Epidermal melanocyte (primary cell): ENCODE measurements at regions not wholly inside any gene's neighbourhood (a gene's known extent, or its start where the extent isn't known, plus 50 kb on each side); places are given as distances from the start of the nearest gene placed in this dataset.
A peak's percentile ranks its signal among the peaks of the same experiment; 100 is the strongest.

Source experiments
- DNase-seq: peaks from one replicate; pipeline ENCODE4 v3.0.0; 2011; ENCODE audit warnings: low spot score; ENCODE audit not compliant: insufficient read length

DNA sequence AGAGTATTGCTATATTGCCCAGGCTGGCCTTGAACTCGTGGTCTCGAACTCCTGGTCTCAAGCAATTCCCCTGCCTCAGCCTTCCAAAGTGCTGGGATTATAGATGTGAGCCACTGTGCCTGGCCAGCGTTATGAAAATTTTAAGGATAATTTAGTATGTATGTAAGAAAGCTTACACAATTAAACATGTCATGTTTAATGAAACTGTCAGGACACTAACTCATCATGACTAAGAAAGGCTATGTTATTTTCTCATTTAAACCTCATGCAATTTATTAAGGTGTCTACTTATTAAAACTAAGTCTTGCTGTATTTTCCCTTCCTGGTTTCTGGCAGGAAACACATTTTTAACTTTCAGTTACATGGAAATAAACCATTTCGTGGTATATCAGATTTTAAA, 106.8 kb upstream of the ATP10A start:
- no peak for DNase-seq

DNA sequence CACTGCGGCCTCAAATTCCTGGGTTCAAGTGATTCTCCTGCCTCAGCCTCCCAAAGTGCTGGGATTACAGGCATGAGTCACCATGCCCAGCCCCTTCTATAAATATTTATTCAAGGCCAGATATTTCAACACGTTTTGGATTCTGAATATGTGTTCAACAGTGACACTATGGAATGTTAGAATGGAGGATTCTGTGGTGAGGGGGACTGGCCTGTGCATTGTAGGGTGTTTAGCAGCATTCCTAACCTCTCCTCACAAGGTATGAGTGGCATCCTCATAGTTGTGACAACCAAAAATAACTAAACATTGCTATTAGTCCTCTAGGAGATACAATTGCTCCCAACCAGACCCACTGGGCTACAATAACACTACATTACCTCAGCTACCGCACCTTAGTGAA, 104.0 kb upstream of the ATP10A start:
- no peak for DNase-seq

DNA sequence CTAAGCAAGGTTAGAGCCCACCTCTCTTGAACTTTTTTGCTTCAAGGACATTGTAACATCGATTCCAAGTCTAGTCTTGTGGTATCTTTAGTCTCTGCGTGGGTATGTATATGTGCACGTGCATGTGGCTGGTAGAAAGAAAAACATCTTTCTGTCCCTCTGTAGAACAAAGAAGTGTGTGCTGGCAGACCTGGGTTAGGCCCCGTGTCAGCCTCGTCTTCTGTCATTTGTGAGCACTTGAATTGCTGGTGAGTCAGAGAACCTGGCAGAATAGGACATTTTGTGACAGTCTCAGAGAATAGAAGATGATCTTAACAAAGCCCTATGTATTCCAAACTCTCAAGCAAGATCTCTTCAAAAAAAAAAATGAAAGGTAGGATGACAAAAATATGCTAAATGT, 102.2 kb upstream of the ATP10A start:
- no peak for DNase-seq

DNA sequence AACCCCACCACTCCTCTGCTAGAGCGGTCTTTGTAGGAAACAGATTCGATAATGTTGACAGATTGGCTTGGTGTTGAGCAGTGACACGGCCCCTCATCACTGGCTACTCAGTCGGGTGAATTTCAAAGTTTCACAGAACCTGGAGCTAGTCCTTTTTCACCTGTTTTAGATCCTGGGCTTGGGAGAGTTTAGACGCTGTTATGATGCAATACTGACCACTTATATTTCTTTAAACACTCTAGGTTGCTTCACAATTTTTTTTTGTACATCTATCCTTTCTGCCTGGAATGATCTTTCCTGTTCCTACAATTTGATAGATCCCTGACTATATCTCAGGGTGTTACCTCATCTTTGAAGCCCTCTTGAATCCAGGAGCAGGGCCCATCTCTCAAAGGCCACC, 97.1 kb upstream of the ATP10A start:
- no peak for DNase-seq

DNA sequence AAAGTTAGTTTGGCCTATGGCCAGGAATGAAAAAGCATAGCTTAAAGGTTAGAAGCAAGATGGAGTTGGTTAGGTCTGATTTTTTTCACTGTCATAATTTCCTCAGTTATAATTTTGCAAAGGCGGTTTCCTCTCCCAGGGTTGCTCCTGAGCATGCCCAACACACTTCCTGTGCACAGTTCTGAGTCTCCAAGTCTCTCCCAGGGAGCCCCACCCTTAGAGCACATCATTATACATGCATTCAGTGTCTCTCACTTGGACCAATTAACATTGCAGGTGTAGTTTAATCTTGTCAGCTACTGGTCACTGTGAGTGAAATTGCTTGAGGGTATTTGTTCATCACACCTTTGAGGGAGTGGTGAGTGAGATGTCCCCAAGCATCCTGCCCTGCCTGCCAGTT, 96.0 kb upstream of the ATP10A start:
- no peak for DNase-seq

DNA sequence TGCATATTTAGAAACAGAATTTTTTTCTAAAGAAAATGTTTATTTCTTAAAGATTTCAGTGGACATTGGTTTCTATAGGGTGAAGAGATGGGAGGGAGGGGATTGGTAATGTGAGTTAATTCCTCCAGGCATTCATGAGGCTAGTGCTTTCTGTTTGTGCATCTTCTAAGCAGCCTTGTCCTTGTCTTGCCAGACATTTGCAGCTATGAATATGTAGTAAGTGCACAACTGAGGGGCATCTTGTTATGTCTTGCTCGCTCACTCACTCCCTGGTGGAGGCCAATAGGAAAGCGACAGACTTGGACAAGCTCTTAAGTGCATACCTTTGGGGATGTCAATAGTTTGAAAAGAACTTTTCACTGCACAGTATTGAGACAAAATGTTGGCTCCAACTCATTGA, 92.5 kb upstream of the ATP10A start:
- no peak for DNase-seq

DNA sequence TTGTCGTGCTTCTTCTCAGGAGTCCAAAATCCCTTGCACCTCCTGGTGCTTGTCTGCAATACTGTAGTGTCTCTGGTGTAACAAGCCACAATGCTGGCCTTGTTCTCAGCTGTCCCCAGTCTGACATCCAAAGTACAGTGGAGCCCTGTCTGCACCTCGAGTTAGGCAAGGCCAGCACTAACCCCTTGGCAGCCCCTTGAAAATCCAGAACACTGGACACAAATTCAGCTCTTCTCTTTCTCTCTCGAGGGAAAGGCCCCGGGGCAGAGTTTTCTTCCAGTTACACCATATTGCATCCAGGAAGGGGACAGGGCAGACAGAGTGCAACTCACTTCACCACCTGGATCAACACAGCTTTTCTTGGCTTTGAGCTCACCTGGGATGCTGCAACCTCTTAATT, 91.3 kb upstream of the ATP10A start:
- no peak for DNase-seq

DNA sequence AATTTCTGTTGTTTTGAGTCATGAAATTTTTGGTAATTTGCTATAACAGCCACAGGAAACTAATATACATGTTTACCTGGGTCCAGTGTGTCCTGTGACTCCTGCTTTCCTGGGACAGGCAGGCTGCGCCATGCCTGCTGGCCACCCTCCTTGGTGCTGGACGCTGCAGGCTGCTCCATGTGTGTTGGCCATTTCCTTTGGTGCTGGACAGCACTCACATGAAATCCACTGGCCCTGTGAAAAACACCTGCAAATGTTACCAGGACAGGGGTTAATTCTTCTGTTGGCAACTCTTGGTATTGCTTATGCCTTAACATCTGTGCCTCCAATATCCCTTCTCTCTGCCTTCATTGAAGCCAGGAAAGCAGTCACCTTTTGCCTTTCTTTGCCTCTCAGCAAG, 86.9 kb upstream of the ATP10A start:
- no peak for DNase-seq

DNA sequence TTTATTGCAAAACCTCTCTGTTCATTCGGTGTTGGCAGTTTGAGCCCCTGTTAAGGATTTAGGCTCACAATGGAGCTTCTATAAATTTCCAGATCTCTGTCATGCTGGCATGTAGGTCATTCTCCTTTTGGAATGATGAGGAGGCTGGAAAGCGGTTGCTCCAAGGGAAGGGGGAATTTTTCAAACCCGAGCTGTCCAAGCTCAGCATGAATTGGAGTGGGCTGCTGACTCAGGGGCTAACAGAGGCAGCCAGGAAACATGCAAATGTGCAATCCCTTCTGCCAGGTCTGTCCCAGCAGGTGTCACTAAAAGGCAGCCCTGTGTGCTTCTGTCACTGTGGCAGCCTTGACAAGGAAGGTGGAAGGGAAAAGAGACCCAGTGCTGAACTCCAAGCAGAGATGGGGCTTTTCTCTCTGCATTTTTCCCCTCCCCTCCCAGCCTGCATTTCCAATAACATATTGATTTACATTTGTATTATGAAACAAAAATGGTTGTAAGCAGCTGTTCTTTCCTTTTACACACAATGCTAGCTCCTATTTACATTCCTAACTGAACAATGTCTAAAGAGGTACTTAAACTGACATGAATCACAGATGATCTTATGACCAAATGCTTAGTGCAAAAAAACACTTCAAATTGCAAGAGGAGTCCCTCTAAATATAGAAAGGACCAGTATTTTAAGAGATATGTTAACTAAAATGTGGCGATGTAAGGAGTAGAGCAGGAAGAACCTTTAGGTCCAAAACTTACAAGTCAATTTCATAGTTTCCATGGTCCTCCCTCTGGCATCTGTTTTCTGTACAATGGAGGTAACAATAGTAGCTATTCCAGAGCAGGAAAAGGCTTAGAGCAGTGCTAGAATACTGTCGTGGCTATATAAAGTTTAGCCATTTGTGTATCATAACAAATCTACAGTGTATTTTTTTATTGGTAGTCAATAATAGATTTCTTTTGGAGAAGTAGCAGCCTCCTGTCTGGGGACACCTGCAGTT, 84.5 kb upstream of the ATP10A start:
- no peak for DNase-seq

DNA sequence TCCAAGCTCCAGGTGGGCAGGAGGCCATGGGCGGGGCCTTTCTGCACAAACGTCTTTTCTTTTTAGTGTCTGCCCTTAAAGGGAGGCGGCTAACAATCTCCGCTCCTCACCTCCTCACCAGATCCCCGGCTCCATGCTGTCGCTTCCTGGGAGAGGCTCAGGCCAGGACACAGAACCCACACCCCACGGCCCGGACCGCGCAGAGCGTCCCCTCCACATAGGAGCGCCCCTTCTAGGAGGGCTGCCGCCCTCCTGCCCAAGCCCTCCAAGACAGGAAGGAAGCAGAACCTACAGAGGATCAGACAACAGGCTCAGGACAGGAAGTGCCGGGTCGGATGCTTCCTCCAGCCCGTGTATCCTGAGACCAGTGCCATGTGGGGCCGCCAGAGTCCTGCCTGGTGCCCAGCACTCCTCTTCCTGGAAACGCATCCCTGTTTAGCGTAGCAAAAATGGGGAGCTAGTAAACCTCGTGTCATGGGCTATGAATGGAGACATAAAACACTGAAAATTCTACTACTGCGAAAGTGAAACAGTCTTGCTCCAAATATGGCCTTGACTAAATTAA, 83.2 kb upstream of the ATP10A start:
- DNase-seq: no peak

DNA sequence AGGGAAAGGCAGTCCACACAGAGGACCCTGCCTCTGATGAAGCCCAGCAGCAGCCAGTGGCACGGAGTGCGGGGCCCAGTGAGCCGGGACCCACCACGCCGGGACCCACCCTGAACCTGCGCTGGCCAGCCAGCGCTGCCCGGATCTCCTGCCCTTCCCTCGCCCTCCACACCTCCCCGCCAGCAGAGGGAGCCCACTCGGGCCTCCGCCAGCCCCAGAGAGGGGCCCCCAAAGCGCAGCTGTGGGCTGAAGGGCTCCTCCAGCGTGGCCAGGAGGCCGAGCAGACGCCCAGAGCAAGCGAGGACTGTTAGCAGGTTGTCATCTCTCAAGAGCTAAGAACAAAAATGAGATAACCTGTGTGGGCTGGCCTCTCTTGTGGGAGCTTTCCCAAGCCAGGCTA, 81.3 kb upstream of the ATP10A start:
- DNase-seq: no peak

DNA sequence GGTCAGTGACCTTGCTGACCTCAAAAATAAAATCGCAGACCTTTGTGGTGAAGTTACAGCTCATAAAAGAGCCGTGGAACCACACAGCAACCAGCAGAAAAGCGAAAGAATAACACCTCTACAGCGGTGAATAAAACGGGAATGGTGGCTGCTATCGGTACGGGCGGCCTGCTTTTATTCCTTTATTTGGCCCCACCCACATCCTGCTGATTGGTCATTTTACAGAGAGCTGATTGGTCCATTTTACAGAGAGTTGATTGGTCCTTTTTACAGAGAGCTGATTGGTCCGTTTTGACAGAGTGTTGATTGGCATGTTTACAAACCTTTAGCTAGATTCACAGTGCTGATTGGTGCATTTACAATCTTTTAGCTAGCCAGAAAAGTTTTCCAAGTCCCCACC, 80.7 kb upstream of the ATP10A start:
- DNase-seq: no peak

DNA sequence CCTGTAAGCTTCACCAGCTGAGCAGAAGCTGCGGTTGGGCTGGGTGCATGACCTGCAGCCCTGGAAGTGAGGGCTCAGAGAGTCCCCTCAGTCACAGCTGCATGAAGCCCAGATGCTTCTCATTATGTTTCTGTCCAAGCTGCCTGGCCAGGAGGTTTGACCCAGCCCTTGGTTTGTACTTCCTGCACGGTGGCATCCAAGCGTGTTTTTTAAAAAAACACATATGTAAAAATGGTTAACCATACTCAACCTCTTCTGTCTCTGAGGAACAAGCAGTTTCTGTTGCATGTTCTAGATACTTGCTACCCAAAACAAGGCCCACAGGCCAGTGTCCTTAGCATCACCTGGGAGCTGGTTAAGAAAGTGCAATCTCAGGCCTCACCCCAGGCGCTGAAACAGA, 76.0 kb upstream of the ATP10A start:
- DNase-seq: no peak

DNA sequence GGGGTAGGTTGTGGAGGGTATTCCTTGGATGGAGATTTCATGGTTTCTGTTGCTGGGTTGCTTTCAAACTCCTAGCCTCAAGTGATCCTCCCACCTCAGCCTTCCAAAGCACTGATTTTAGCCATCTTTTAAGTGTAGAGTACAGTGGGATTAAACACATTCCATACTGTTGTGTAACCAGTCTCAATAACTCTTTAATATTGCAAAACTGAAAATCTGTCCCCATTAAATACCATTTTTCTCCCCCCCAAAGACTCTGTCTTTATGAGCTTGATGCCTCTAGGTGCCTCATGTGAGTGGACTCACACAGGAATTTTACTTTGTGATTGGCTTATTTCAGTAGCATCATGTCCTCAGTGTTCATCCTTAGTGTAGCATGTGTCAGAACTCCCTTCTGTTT, 74.7 kb upstream of the ATP10A start:
- no peak for DNase-seq

DNA sequence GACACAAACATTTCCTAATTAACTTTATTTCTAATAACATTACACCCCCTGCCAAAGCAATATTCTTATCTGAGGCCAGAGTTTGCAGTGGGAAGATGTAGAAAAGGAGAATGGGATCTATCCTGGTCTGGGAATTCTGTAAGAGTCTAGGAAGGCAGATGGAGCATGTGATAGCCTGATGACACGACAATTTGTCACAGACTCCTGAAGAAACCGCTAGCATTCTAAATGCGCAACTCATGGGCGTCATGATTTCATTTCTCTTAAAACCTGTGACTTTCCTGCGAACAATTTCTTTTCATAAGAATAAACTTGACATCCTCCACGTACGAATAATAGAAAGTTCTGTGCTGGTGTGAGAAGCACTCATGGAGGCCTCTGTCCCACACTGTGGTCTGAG, 72.9 kb upstream of the ATP10A start:
- no peak for DNase-seq

DNA sequence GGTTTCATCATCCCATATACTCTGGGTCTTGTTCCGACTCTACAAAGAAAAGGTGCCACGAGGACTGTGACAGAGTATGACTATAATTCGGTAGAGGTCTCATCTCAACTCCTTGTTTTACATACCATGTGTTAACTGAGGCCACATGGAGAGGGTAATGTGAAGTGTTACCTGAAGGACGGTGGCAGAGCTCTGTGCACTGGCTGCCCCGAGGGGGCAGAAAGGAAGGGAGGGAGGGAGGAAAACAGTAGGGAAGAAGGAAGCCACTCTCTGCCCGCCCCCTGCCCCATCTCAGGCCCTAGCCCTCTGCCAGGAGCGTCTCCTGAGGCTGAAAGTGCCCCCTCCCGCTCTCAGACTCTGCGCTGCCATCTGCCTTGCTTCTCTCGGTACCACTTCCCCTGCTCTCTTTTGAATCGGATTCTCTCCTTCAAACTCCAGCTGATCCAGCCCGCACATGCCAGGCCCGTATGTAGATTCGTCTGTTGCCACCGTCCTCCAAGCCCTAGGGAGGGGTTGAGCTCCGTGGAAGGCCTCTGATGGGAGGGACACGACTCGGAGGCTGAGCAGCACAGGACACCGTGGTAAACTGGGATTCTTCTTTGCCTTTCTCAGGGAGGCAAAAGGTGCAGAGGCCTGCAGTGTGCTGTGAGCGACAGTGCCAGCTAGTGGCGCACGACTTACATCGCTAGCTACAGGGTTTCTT, 70.5 kb upstream of the ATP10A start:
- peak; percentile 65 for DNase-seq

DNA sequence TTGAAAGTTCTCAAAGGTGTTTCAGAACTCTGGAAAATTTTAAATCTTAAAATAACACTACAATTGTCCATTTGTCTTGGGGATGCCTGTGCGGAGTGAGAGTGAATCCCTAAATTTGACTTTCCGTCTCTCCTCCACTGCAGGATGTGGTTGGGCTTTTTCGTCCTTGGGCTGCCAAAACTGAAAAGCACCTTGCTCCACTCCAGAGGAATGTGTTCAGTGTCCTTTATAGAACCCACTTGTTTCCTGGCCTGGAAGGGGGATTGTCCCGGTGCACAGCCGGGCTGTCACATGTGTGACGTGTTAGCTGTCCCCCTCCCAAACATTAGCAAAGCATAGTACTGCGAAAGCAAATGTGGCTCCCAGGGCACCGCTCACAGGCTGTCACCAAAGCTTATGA, 69.6 kb upstream of the ATP10A start:
- DNase-seq: no peak

DNA sequence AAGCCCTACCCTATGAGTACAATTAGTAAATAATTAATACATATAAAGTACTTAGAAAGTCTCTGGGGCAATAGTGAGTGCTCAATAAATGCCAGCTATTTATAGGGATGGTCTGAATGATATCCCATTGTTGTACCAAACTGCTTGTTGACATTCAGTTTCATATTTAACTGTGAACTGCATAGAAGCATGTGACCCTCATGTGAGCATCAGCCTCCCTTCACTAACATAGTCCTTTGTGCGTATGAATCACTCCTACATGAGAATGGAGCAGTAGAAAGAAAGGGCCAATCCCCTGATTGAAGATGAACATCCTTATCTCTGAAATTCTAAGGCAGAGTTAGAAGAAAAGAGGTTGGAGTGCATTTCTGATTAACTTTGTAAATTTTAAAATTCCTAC, 68.7 kb upstream of the ATP10A start:
- DNase-seq: peak; percentile 49

DNA sequence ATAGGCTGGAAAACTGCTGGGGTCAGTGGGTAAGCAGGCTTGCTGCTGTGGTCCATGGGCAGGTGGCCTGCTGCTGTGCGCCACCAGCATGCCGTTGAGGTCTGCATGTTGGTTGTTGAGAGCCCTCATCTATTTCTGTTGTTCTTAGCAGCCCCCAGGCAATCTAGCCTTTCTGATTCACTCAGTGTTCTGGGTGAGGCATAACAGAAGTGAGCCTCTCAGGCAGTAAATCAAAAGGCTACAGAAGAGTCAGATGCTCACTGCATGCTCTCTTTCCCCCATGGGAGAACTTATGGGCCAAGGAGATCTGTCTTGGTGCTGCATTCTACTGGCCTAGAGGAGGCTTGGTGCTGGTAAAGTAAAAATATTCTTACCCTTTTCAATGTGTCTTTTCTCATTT, 67.8 kb upstream of the ATP10A start:
- no peak for DNase-seq
